Loucy (cell line): ENCODE measurements at regions not wholly inside any gene's neighbourhood (a gene's known extent, or its start where the extent isn't known, plus 50 kb on each side); places are given as distances from the start of the nearest gene placed in this dataset.

ENCODE experiments used
- H2AFZ ChIP-seq: fragments of 200-600 bp; sonication (generic); 2 replicates; pipeline ENCODE4 v1.6.0; 2016; ENCODE audit warnings: antibody characterized with exemption, mild to moderate bottlenecking, low read length, moderate library complexity
- H3F3A ChIP-seq: fragments of 200-600 bp; 2 replicates; pipeline ENCODE4 v1.6.0; 2016; ENCODE audit warnings: antibody characterized with exemption, low read depth, mild to moderate bottlenecking
- H3K27me3 ChIP-seq: fragments of 200-600 bp; sonication (generic); 2 replicates; pipeline ENCODE4 v1.6.1; 2014; ENCODE audit warnings: low read length, mild to moderate bottlenecking; ENCODE audit not compliant: insufficient read depth, poor library complexity, severe bottlenecking
- H3K36me3 ChIP-seq: fragments of 200-600 bp; sonication (generic); 2 replicates; pipeline ENCODE4 v1.6.1; 2016; ENCODE audit warnings: low read length; ENCODE audit not compliant: insufficient read depth
- H3K4me1 ChIP-seq: fragments of 200-600 bp; sonication (generic); 2 replicates; pipeline ENCODE4 v1.5.1; 2014; ENCODE audit warnings: low read length, mild to moderate bottlenecking; ENCODE audit not compliant: insufficient read depth, poor library complexity, severe bottlenecking
- H3K4me2 ChIP-seq: fragments of 200-600 bp; sonication (generic); 2 replicates; pipeline ENCODE4 v1.6.0; 2014; ENCODE audit warnings: antibody characterized with exemption, low read length, low read depth, mild to moderate bottlenecking; ENCODE audit not compliant: poor library complexity, severe bottlenecking
- H3K4me3 ChIP-seq: fragments of 200-600 bp; sonication (generic); 2 replicates; pipeline ENCODE4 v1.5.1; 2014; ENCODE audit warnings: low read length, mild to moderate bottlenecking, mixed read lengths; ENCODE audit not compliant: poor library complexity, severe bottlenecking
- H3K79me2 ChIP-seq: fragments of 200-600 bp; sonication (generic); 2 replicates; pipeline ENCODE4 v1.6.1; 2014; ENCODE audit warnings: low read length; ENCODE audit not compliant: insufficient read depth
- H3K9ac ChIP-seq: fragments of 200-600 bp; sonication (generic); 2 replicates; pipeline ENCODE4 v1.6.0; 2014; ENCODE audit warnings: mild to moderate bottlenecking, low read depth, low read length, moderate library complexity; ENCODE audit not compliant: poor library complexity, severe bottlenecking
- H3K9me2 ChIP-seq: fragments of 200-600 bp; sonication (generic); replicated peaks from 2 replicates; pipeline ENCODE4 v1.6.1; 2016; ENCODE audit warnings: low read depth, low read length, mixed read lengths
- H3K9me3 ChIP-seq: fragments of 200-600 bp; sonication (generic); 2 replicates; pipeline ENCODE4 v1.6.1; 2014; ENCODE audit warnings: mild to moderate bottlenecking, antibody characterized with exemption, low read length, low read depth; ENCODE audit not compliant: insufficient read depth
- H4K20me1 ChIP-seq: fragments of 200-600 bp; sonication (generic); 2 replicates; pipeline ENCODE4 v1.6.0; 2014; ENCODE audit warnings: antibody characterized with exemption, low read length, mild to moderate bottlenecking; ENCODE audit not compliant: insufficient read depth, poor library complexity, severe bottlenecking
- EZH2phosphoT487 ChIP-seq: fragments of 200-600 bp; IDR thresholded peaks from 2 replicates; pipeline ENCODE4 v1.6.1; 2018; ENCODE audit warnings: antibody characterized with exemption, mild to moderate bottlenecking, moderate library complexity, borderline replicate concordance
- TF ChIP-seq, protein P1 (sequence below): fragments of 200-600 bp; sonication (generic); conservative IDR thresholded peaks from 2 replicates; pipeline ENCODE4 v1.5.1; 2014; ENCODE audit warnings: mild to moderate bottlenecking, antibody characterized with exemption, low read length

DNA sequence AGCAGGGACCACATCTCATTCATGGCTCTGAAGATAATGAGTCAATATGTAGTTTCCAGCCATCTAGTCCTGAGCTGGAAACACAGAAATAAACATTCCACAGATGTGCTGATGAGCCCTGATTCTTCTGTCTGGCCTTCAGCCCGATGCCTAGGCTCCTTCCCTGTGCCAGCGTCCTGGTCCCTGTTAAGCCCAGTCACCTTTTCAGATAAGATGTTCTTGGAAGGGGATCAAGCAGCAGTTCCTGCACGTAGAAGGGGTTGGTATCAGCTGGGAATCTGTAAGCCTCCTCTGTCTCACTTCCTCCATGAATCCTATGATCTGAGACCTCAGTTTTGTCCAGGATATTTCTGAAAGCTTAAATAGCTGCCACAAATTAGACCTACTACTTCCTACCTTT is 149.3 kb downstream of the TTC32 start:
- Histone ChIP-seq H3K9me3 (no peaks in the 10 kb centered on the region), H3K9me2 (no peaks in the 10 kb centered on the region), H3K4me2 (no peak overlapping the region), H2AFZ (no peak overlapping the region), H3K9ac (no peak overlapping the region), H3K4me1 (no peaks in the 10 kb centered on the region), H3K79me2 (no peaks in the 10 kb centered on the region), H3K4me3 (no peak overlapping the region), H3F3A (no peaks in the 10 kb centered on the region), H4K20me1 (no peaks in the 10 kb centered on the region), H3K27me3 (no peaks in the 10 kb centered on the region), H3K36me3 (no peaks in the 10 kb centered on the region)
- TF ChIP-seq EZH2phosphoT487: no peak
- TF ChIP-seq, protein P1, sequence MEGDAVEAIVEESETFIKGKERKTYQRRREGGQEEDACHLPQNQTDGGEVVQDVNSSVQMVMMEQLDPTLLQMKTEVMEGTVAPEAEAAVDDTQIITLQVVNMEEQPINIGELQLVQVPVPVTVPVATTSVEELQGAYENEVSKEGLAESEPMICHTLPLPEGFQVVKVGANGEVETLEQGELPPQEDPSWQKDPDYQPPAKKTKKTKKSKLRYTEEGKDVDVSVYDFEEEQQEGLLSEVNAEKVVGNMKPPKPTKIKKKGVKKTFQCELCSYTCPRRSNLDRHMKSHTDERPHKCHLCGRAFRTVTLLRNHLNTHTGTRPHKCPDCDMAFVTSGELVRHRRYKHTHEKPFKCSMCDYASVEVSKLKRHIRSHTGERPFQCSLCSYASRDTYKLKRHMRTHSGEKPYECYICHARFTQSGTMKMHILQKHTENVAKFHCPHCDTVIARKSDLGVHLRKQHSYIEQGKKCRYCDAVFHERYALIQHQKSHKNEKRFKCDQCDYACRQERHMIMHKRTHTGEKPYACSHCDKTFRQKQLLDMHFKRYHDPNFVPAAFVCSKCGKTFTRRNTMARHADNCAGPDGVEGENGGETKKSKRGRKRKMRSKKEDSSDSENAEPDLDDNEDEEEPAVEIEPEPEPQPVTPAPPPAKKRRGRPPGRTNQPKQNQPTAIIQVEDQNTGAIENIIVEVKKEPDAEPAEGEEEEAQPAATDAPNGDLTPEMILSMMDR: no peak

DNA sequence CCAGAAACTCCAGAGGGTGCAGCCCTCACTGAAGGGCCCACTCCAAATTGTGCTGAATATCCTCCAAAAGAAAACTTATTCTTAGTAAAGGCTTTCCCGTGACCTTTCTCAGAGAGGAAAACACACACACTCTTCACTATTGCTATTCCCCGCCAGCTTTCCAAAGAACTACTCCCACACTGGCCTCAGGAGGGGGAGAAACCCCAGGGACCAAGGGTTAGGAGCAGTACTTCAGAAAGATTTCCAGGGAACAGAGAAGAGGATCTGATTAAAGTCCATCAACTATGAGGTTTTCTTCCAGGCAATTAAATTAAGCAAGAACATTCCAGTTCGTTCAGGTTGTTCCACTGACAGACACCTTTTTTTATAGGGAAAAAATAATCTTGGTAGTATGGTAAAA is 150.2 kb downstream of the TTC32 start:
- no peak overlapping the region for H3K4me3 ChIP-seq
- no peaks in the 10 kb centered on the region for H3F3A ChIP-seq
- no peak overlapping the region for H2AFZ ChIP-seq
- no peaks in the 10 kb centered on the region for H3K9me2 ChIP-seq
- no peaks in the 10 kb centered on the region for H3K36me3 ChIP-seq
- no peak for TF ChIP-seq EZH2phosphoT487
- no peaks in the 10 kb centered on the region for H3K4me1 ChIP-seq
- no peaks in the 10 kb centered on the region for H3K27me3 ChIP-seq
- H3K4me2 ChIP-seq: no peak overlapping the region
- H4K20me1 ChIP-seq: no peaks in the 10 kb centered on the region
- no peak overlapping the region for H3K9ac ChIP-seq
- no peaks in the 10 kb centered on the region for H3K79me2 ChIP-seq
- no peaks in the 10 kb centered on the region for H3K9me3 ChIP-seq

DNA sequence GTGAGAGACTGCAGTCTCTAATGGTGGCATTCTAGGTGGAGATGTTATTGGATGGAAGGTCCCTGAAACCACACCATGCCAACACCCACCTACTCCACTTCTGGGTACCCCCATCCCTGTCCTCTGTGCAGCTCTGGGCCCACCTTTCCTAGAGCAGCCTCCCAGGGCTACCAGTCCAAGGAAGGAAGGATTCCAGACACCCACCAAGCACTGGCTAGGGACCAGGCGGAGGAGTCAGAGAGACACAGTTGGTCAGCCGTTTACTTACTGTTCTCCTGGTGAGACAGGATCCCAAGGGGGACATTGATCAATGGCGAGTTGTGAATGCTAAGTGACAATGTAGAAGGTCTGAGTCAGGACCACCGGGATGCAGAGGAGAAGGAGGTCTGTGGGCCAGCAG is 151.6 kb downstream of the TTC32 start:
- TF ChIP-seq EZH2phosphoT487: no peak
- TF ChIP-seq, protein P1: no peak
- Histone ChIP-seq H3K9ac (no peak overlapping the region), H3K9me3 (no peaks in the 10 kb centered on the region), H2AFZ (no peak overlapping the region), H3K4me2 (no peak overlapping the region), H3K27me3 (no peaks in the 10 kb centered on the region), H3F3A (no peaks in the 10 kb centered on the region), H3K79me2 (no peaks in the 10 kb centered on the region), H4K20me1 (no peaks in the 10 kb centered on the region), H3K9me2 (no peaks in the 10 kb centered on the region), H3K36me3 (no peaks in the 10 kb centered on the region), H3K4me3 (no peak overlapping the region), H3K4me1 (no peaks in the 10 kb centered on the region)

DNA sequence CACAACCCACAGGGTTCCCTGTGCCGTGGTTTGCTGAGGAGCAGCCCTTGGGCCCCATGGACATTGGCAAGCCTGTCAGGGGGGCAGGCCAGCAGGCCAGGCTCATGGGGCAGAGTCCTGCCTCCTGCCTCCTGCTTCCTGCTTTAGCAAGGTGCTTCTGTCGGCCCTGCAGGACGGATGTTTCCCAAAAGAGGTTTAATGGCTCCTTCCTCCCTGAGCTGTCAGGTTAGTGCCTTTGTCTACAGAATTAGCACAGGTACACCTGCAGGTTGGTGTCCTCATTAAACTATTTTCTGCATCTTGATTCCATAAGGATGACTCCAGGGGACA is 152.3 kb downstream of the TTC32 start:
- no peaks in the 10 kb centered on the region for H3K27me3 ChIP-seq
- H4K20me1 ChIP-seq: no peaks in the 10 kb centered on the region
- H3K9me2 ChIP-seq: no peaks in the 10 kb centered on the region
- H3K9ac ChIP-seq: no peak overlapping the region
- no peak overlapping the region for H2AFZ ChIP-seq
- H3K4me3 ChIP-seq: no peak overlapping the region
- H3K9me3 ChIP-seq: no peaks in the 10 kb centered on the region
- TF ChIP-seq, protein P1: no peak
- no peak for TF ChIP-seq EZH2phosphoT487
- no peak overlapping the region for H3K4me2 ChIP-seq
- H3K79me2 ChIP-seq: no peaks in the 10 kb centered on the region
- H3K4me1 ChIP-seq: no peaks in the 10 kb centered on the region
- no peaks in the 10 kb centered on the region for H3F3A ChIP-seq
- no peaks in the 10 kb centered on the region for H3K36me3 ChIP-seq
